H7 (cell line): ENCODE measurements at regions not wholly inside any gene's neighbourhood (a gene's known extent, or its start where the extent isn't known, plus 50 kb on each side); places are given as distances from the start of the nearest gene placed in this dataset.
"Not testable (repeated sequence)": the region's sequence is repeated elsewhere in the genome, so short reads cannot be mapped to it uniquely, and the experiment has no call there.

ENCODE experiments used
- DNase-seq: peaks from one replicate; pipeline ENCODE4 v3.0.0; 2012
- H3K27me3 ChIP-seq: 2 replicates; pipeline ENCODE4 v1.6.0; 2011; ENCODE audit warnings: mild to moderate bottlenecking, low read length; ENCODE audit not compliant: control insufficient read depth, insufficient read depth
- H3K36me3 ChIP-seq: replicated peaks from 2 replicates; pipeline ENCODE4 v1.5.1; 2011; ENCODE audit warnings: low read length; ENCODE audit not compliant: control insufficient read depth, insufficient read depth
- H3K4me3 ChIP-seq: 2 replicates; pipeline ENCODE4 v1.5.1; 2011; ENCODE audit warnings: low read depth, mild to moderate bottlenecking, control low read depth, low read length, moderate library complexity; ENCODE audit not compliant: insufficient read depth

- no peak for DNase-seq
- Histone ChIP-seq H3K27me3 (no peaks in the 10 kb centered on the region), H3K4me3 (no peak overlapping the region), H3K36me3 (no peaks in the 10 kb centered on the region)
These were observed 71.3 kb upstream of the SMAD3 start for GRCh38 chr15:66993874-66994696.

DNA sequence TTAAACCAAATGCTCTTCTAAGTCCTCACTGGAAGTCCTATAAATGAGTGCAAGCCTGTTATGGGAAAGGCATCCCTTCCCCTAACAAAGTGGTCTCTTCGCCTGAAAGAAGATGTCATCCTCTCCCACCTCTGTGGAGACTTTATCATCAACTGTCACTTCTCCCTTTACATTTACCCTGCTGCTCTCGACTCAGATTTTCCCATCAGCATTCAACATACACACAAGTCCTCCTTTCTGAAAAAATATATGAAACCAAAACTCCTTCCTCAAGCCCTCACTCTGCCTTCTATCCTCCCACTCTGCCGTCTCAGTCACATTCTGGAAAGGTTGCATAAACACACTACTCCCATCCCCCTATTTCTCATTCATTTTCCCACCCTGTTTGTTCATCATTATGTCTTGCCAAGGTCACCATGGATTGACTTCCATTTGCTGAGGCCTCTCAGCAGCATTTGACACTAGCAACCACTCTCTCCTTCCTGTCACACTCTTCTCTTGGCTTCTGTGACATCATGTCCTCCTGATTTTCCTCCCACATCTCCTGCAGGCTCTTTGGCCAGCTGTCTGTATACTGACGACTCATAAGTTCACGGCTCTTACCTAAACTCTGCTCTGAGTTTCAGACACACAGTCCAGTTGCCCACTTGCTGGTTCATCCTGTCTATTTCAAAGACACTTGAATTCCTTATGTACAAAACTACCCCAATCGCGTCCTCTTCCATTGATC, 70.3 kb upstream of the SMAD3 start:
- no peak for DNase-seq
- no peaks in the 10 kb centered on the region for H3K27me3 ChIP-seq

DNA sequence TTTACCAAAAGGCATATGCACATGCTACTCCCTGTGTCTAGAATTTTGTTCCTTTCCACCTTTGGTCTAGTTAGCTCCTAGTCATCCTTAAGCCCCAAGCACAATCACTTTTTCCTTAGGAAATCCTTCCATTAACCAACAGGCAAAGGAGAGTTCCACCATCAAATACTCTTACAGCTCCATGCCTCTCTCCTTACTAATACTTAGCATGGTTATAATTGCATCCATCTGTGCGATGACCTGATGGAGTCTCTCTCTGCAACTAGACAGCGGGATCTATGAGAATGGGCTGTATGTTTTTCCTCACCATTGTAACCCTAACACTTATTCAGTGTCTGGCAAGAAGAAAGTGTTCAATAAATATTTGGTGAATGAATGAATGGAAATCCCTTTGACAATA, 69.3 kb upstream of the SMAD3 start:
- Histone ChIP-seq H3K4me3 (no peak overlapping the region), H3K36me3 (no peaks in the 10 kb centered on the region), H3K27me3 (no peaks in the 10 kb centered on the region)
- no peak for DNase-seq

More for the DNA sequence above, 70.3 kb upstream of the SMAD3 start:
- Histone ChIP-seq H3K4me3 (no peak overlapping the region), H3K36me3 (no peaks in the 10 kb centered on the region)

GRCh38 chr15:66997212-66997611, 68.2 kb upstream of the SMAD3 start:
- Histone ChIP-seq H3K36me3 (no peaks in the 10 kb centered on the region), H3K27me3 (no peaks in the 10 kb centered on the region), H3K4me3 (no peak overlapping the region)
- no peak for DNase-seq

DNA sequence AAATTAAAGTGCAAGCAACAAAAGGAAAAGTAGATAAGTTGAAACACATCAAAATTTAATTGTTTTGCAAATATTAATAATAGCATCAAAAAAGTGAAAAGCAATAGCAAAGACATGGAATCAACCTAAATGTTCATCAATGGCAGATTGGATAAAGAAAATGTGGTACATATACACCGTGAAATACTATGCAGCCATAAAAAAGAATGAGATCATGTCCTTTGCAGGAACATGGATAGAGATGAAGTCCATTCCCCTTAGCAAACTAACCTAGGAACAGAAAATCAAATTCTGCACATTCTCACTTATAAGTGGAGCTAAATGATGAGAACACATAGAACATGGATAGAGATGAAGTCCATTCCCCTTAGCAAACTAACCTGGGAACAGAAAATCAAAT, 67.2 kb upstream of the SMAD3 start:
- H3K27me3 ChIP-seq, H3K36me3 ChIP-seq, DNase-seq, H3K4me3 ChIP-seq: not testable (repeated sequence)

DNA sequence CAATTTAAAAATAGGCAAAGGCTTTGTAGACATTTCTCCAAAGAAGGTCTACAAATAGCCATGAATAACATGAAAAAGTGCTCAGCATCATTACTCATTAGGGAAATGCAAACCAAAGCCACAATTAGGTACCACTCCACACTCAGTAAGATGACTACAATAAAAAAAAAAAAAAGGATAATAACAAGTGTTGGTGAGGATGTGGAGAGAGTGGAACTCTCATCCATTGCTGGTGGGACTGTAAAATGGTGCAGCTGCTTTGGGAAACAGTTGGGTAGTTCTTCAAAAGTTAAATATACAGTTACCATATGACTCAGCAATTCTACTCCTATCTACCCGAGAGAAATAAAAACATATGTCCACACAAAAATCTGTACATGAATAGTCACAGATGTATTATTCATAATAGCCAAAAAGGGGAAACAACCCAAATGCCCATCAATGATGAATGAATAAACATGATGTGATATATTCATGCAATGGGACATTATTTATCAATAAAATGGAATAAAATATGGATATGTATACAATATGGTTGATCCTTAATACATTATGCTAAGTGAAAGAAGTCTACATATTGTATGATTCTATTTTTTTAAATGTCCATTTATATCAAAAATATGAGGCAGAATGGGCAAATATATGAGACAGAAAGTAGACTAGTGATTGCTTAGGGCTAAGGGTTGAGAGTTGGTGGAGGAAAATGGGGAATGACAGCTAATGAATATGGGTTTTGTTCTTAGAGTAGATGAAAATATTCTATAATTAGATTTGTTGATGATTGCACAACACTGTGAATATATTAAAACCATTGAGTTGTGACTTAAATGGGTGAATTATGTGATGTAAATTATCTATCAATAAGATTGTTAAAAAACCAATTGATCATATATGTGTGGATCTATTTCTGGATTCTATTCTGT, 66.1 kb upstream of the SMAD3 start:
- no peaks in the 10 kb centered on the region for H3K36me3 ChIP-seq
- H3K4me3 ChIP-seq: no peak overlapping the region
- H3K27me3 ChIP-seq: no peaks in the 10 kb centered on the region
- no peak for DNase-seq

GRCh38 chr15:67000896-67001295, 64.5 kb upstream of the SMAD3 start:
- no peaks in the 10 kb centered on the region for H3K36me3 ChIP-seq
- no peak for DNase-seq
- no peaks in the 10 kb centered on the region for H3K27me3 ChIP-seq
- H3K4me3 ChIP-seq: no peak overlapping the region

- Histone ChIP-seq H3K36me3 (no peaks in the 10 kb centered on the region), H3K4me3 (no peak overlapping the region), H3K27me3 (no peaks in the 10 kb centered on the region)
- DNase-seq: no peak
These were observed 63.0 kb upstream of the SMAD3 start for GRCh38 chr15:67002368-67002767.

DNA sequence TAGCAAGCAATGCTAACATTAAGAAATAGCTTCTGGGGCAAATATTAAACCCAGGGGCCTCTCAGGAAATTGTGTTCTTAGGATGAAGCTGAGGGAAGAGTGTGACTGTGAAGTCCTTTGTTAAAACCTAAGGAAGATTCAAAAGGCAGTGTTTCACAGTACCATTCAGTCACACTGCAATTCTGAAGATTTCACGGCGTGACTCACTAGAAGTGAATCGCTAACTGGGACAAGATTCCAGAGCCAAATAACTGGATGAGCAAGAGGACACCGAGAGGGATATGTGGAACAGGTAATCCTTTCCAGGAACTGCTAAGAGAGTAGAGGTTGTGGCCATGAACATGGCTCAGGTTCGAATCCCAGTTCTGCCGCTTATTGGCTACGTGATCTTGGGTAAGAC, 61.8 kb upstream of the SMAD3 start:
- Histone ChIP-seq H3K4me3 (no peak overlapping the region), H3K36me3 (no peaks in the 10 kb centered on the region), H3K27me3 (no peaks in the 10 kb centered on the region)
- no peak for DNase-seq

DNA sequence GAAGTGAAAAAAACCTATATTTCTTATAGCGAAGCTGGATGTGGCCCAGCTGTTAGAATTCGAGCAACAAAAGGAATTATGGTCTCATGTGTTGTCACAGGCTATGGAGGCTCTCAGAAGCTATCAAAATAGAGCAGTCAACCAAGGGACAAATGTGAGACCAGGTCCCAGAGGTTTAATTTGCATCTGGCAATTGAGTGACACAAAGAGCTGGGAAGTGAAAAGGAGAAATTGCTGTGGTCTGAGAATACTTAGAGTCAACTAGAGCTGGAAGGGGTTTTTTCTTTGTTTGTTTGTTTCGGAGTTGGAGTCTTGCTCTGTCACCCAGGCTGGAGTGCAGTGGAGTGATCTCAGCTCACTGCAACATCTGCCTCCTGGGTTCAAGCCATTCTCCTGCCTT, 61.3 kb upstream of the SMAD3 start:
- no peaks in the 10 kb centered on the region for H3K27me3 ChIP-seq
- no peak for DNase-seq
- H3K4me3 ChIP-seq: no peak overlapping the region
- H3K36me3 ChIP-seq: no peaks in the 10 kb centered on the region

DNA sequence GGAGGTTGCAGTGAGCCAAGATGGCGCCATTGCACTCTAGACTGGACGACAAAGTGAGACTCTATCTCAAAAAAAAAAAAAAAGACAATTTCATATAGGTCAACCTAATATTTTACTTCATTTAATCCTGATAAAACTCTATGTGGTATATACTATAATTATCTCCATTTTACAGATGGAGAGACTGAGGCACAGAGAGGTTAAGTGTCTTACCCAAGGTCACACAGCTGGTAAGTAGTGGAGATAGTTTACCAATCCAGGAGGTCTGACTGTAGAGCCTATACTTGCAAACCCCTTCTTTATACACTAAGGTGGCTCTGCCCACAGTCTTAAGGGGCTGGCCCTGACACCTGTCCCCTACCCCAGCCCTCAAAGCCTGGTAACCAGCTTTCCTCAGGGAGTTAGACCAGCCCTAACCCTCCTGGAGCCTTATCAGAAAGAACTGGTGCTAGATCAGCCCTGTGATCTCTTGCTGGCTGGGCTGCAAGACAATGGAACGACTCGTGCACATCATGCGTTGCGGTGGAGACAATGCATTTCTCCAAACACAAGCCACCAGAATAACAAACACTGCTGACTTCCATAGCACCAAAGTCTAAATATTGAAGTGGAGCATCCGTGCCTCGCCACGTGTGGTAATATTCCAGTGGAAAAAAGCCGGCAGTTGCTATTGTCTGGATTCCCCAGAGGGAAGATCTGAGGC, 60.0 kb upstream of the SMAD3 start:
- Histone ChIP-seq H3K27me3 (no peaks in the 10 kb centered on the region), H3K4me3 (no peak overlapping the region), H3K36me3 (no peaks in the 10 kb centered on the region)
- DNase-seq: no peak

- no peaks in the 10 kb centered on the region for H3K27me3 ChIP-seq
- no peak for DNase-seq
- H3K36me3 ChIP-seq: no peaks in the 10 kb centered on the region
- H3K4me3 ChIP-seq: no peak overlapping the region
These were observed 59.0 kb upstream of the SMAD3 start for GRCh38 chr15:67006083-67007065.
